KMS-11 (cell line): ENCODE measurements at regions not wholly inside any gene's neighbourhood (a gene's known extent, or its start where the extent isn't known, plus 50 kb on each side); places are given as distances from the start of the nearest gene placed in this dataset.

Experiments used
- H2AFZ ChIP-seq: fragments of 200-600 bp; sonication (generic); 2 replicates; pipeline ENCODE4 v1.6.1; 2016; ENCODE audit warnings: antibody characterized with exemption, mixed run types, low read depth
- H3K27ac ChIP-seq: fragments of 200-600 bp; sonication (generic); 2 replicates; pipeline ENCODE4 v1.6.1; 2016; ENCODE audit warnings: mild to moderate bottlenecking, mixed run types
- H3K27me3 ChIP-seq: fragments of 200-600 bp; sonication (generic); 2 replicates; pipeline ENCODE4 v1.6.1; 2017; ENCODE audit warnings: mild to moderate bottlenecking, low read depth, mixed run types, moderate library complexity; ENCODE audit not compliant: insufficient read depth
- H3K36me3 ChIP-seq: fragments of 200-600 bp; sonication (generic); 2 replicates; pipeline ENCODE4 v1.6.1; 2017; ENCODE audit warnings: mild to moderate bottlenecking, mixed run types; ENCODE audit not compliant: insufficient read depth
- H3K4me1 ChIP-seq: fragments of 200-600 bp; sonication (generic); 2 replicates; pipeline ENCODE4 v1.6.1; 2016; ENCODE audit warnings: mild to moderate bottlenecking, low read depth, mixed run types; ENCODE audit not compliant: poor library complexity, severe bottlenecking
- H3K4me2 ChIP-seq: fragments of 200-600 bp; sonication (generic); 2 replicates; pipeline ENCODE4 v1.7.0; 2016; ENCODE audit warnings: mild to moderate bottlenecking, mixed run types
- H3K4me3 ChIP-seq: fragments of 200-600 bp; sonication (generic); IDR thresholded peaks from 2 replicates; pipeline ENCODE4 v1.6.1; 2017; ENCODE audit warnings: low read depth, low read length, mixed read lengths; ENCODE audit not compliant: insufficient read depth
- H3K79me2 ChIP-seq: fragments of 200-600 bp; sonication (generic); 2 replicates; pipeline ENCODE4 v1.6.1; 2016; ENCODE audit warnings: low read depth, mixed run types; ENCODE audit not compliant: insufficient read depth
- H3K9ac ChIP-seq: fragments of 200-600 bp; sonication (generic); 2 replicates; pipeline ENCODE4 v1.6.1; 2016; ENCODE audit warnings: mild to moderate bottlenecking, mixed run types
- H4K20me1 ChIP-seq: fragments of 200-600 bp; sonication (generic); 2 replicates; pipeline ENCODE4 v1.6.1; 2016; ENCODE audit warnings: mild to moderate bottlenecking, mixed run types; ENCODE audit not compliant: insufficient read depth
- TF ChIP-seq, protein P1 (sequence below): fragments of 200-600 bp; sonication (generic); conservative IDR thresholded peaks from 2 replicates; pipeline ENCODE4 v1.6.1; 2017; ENCODE audit warnings: low read depth, mild to moderate bottlenecking, antibody characterized with exemption, low read length, moderate library complexity, mixed read lengths

DNA sequence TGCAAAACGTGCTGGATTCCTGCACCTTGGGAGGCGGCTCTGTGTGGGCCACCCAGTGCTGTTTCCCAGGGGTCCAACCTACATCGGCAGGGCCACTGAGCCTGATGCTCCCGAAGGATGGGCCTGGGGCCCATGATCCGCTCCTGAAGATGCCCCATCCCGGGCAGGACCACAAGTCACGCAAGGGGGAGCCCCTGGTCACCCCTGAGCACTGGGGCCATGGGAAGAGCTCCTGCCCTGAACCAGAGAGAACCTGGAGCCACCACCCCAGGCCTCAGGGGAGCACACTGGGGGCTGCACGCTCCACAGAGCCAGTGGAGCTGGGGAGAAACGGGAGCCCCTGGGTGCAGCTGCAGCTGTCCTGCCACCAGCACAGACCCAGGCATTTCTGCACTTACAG is 124.6 kb upstream of the SFSWAP start:
- H3K79me2 ChIP-seq: no peaks in the 10 kb centered on the region
- no peak overlapping the region for H2AFZ ChIP-seq
- no peaks in the 10 kb centered on the region for H4K20me1 ChIP-seq
- H3K4me1 ChIP-seq: no peaks in the 10 kb centered on the region
- no peaks in the 10 kb centered on the region for H3K27me3 ChIP-seq
- H3K27ac ChIP-seq: no peak overlapping the region
- no peaks in the 10 kb centered on the region for H3K36me3 ChIP-seq
- no peak overlapping the region for H3K9ac ChIP-seq
- H3K4me3 ChIP-seq: no peak overlapping the region
- H3K4me2 ChIP-seq: no peak overlapping the region
- TF ChIP-seq, protein P1, sequence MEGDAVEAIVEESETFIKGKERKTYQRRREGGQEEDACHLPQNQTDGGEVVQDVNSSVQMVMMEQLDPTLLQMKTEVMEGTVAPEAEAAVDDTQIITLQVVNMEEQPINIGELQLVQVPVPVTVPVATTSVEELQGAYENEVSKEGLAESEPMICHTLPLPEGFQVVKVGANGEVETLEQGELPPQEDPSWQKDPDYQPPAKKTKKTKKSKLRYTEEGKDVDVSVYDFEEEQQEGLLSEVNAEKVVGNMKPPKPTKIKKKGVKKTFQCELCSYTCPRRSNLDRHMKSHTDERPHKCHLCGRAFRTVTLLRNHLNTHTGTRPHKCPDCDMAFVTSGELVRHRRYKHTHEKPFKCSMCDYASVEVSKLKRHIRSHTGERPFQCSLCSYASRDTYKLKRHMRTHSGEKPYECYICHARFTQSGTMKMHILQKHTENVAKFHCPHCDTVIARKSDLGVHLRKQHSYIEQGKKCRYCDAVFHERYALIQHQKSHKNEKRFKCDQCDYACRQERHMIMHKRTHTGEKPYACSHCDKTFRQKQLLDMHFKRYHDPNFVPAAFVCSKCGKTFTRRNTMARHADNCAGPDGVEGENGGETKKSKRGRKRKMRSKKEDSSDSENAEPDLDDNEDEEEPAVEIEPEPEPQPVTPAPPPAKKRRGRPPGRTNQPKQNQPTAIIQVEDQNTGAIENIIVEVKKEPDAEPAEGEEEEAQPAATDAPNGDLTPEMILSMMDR: no peak

DNA sequence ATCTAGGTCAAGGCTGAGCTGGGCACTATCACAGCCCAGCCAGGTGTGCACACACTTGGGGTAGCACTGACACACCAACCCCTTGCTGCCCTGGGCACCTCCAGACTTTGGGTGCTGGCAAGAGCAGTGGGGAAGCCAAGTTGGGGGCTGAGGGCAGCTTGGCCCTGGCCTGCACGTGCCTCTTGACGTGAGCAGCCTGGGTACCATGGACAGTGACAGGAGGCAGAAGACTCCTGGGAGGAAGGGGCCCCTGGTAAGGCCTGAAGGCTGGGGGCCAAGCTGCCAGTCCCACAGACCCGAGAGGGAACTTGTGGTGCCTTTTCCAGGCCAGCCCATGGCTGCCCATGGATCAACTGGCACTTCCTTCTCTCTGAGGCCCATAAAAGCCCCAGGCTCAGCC is 124.1 kb upstream of the SFSWAP start:
- no peaks in the 10 kb centered on the region for H3K79me2 ChIP-seq
- TF ChIP-seq, protein P1: no peak
- H3K36me3 ChIP-seq: no peaks in the 10 kb centered on the region
- no peak overlapping the region for H3K27ac ChIP-seq
- no peak overlapping the region for H2AFZ ChIP-seq
- no peak overlapping the region for H3K4me3 ChIP-seq
- no peaks in the 10 kb centered on the region for H3K4me1 ChIP-seq
- H3K9ac ChIP-seq: no peak overlapping the region
- no peaks in the 10 kb centered on the region for H3K27me3 ChIP-seq
- H3K4me2 ChIP-seq: no peak overlapping the region
- H4K20me1 ChIP-seq: no peaks in the 10 kb centered on the region

DNA sequence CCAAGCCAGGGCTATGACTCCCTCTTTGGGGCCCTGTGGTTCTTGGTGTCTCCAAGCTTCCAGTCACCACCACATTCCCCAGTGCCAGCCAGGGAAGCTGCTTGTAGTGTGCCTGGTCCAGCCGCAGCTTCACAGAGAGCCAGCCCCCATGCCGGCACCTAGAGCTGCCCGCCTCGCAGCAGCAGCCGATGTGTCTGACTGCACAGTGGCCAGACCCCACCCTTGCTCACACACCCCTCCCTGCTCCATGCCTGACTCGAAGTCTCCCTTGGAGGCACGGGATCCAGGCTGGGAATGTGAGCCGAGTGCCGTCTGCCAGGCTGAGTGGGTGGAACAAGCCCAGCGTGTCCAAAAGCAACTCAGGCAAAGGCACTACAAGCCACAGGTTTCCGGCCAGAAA is 123.3 kb upstream of the SFSWAP start:
- TF ChIP-seq, protein P1: no peak
- no peak overlapping the region for H3K4me2 ChIP-seq
- no peaks in the 10 kb centered on the region for H3K27me3 ChIP-seq
- H2AFZ ChIP-seq: no peak overlapping the region
- H3K36me3 ChIP-seq: no peaks in the 10 kb centered on the region
- no peaks in the 10 kb centered on the region for H4K20me1 ChIP-seq
- no peak overlapping the region for H3K4me3 ChIP-seq
- H3K27ac ChIP-seq: no peak overlapping the region
- no peak overlapping the region for H3K9ac ChIP-seq
- no peaks in the 10 kb centered on the region for H3K79me2 ChIP-seq
- H3K4me1 ChIP-seq: no peaks in the 10 kb centered on the region

DNA sequence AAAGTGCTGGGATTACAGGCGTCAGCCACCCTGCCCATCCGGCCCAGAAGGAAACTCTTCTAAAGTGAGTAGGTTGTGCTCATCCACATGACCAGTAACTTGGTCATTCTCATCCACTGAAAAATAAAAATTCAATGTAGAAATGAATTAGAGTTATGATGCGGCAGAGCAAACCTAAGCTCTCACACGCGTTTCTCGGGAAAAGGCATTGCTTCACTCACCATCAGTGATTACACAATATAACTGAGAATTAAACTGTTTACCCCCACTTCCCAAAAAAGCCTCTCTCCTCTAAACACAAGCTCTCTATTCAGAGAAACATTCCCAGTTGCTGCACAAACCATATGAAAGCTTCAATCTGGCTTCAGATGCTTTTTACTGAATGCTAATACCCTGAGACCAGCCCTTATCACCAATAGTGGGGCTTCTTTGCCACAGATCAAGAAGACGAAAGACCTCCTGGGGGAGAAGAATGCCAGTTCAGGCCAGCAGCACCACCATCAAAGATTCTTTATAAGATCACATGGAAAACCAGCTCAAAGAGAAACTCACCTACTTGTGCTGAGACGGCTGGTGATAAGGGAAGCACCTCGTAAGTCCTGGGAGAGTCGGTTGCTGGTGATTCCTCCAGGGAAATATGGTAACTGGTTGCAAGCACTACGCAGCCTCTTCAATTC is 121.5 kb upstream of the SFSWAP start:
- H2AFZ ChIP-seq: no peak overlapping the region
- H4K20me1 ChIP-seq: no peaks in the 10 kb centered on the region
- H3K27me3 ChIP-seq: no peaks in the 10 kb centered on the region
- H3K36me3 ChIP-seq: no peaks in the 10 kb centered on the region
- no peak overlapping the region for H3K9ac ChIP-seq
- no peak overlapping the region for H3K4me2 ChIP-seq
- no peaks in the 10 kb centered on the region for H3K4me1 ChIP-seq
- no peaks in the 10 kb centered on the region for H3K79me2 ChIP-seq
- TF ChIP-seq, protein P1: no peak
- no peak overlapping the region for H3K4me3 ChIP-seq
- no peak overlapping the region for H3K27ac ChIP-seq
